ENCODE measurements at regions not wholly inside any gene's neighbourhood (a gene's known extent, or its start where the extent isn't known, plus 50 kb on each side); places are given as distances from the start of the nearest gene placed in this dataset.

DNA sequence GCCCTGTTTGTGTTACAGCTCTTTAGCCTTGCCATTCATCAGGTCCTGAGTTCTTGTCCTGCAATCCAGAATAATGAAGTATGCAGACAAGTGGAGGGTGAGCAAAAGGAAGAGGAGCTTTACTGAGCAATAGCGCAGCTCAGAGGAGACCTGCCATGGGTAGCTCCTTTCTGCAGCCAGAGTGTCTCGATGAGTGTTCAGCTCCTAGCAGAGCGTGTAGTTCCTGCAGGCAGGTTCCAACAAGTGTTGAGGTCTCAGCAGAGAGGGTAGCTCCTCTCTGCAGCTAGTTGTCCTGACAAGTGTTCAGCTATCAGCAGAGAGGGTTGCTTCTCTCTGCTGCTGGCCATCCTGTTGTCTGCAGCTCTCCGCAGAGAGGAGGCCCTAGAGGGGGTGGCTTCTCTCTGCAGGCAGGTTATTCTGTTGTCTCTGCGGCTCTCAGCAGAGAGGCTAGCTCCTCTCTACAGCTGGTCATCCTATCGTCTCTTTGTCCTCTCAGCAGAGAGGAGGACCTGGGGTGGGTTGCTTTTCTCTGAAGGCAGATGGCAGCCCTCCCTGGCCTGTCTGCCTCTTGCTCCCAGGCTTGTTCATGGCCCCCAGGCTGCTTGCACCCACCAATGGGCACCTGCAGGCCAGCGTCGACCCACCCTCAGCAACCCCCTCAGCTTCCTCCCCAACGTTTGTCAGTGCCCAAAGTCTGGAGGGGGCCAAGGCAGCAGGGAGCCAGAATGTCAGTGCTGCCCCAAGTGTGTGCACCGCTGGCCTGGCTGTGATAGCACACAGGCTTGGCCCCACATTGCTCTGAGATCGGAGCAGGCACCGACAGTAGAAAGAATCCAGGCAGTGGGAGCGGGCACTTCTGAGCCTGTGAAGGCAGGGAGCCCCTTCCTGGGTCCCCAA is 112.5 kb upstream of the RUNX3 start:
- H3K9me3 ChIP-seq (ENCODE audit: control insufficient read depth in 5 of 5, low read length in 5 of 5) = peaks cover 0 to 5% (median 0%) of the 10 kb centered on the region in 5 donors
- H3K9ac ChIP-seq (ENCODE audit: low read length in 5 of 5) = no peak overlapping the region
- no peaks in the 10 kb centered on the region for H3K36me3 ChIP-seq (ENCODE audit: control insufficient read depth in 5 of 5, insufficient read depth in 5 of 5, low read length in 5 of 5)
- H3K4me1 ChIP-seq (ENCODE audit: control insufficient read depth in 5 of 5, insufficient read depth in 5 of 5, low read length in 5 of 5) = no peaks in the 10 kb centered on the region
- H3K4me3 ChIP-seq (ENCODE audit: low read depth in 1 of 5, low read length in 5 of 5) = no peak overlapping the region
- H3K27ac ChIP-seq (ENCODE audit: low read depth, low read length) = no peak overlapping the region
- peaks cover 5 to 38% (median 18%) of the 10 kb centered on the region in 5 donors for H3K27me3 ChIP-seq (ENCODE audit: control insufficient read depth in 5 of 5, insufficient read depth in 4 of 5, low read length in 5 of 5)

DNA sequence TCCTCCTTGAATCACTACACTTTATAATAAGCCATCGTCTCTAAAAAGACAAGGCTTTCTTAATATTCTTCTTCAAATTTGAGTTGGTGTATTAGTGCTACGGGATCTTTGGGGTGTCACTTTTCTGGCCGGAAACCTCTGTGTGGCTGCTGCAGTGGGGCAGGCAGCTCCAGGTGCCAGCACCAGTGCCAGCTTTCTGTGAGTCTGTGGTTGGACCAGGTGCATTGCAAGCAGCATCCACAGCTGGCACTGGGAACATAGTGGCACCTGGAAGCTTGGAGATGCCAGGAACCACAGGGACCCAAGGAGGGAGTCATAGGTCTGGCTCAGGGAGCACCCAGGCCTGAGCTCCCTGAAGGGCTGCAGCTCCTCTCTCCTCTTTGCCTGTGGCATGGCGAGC is 111.8 kb upstream of the RUNX3 start:
- Histone ChIP-seq H3K9me3 (ENCODE audit: control insufficient read depth in 5 of 5, low read length in 5 of 5) (peaks cover 0 to 5% (median 0%) of the 10 kb centered on the region in 5 donors), H3K4me3 (ENCODE audit: low read depth in 1 of 5, low read length in 5 of 5) (no peak overlapping the region)

DNA sequence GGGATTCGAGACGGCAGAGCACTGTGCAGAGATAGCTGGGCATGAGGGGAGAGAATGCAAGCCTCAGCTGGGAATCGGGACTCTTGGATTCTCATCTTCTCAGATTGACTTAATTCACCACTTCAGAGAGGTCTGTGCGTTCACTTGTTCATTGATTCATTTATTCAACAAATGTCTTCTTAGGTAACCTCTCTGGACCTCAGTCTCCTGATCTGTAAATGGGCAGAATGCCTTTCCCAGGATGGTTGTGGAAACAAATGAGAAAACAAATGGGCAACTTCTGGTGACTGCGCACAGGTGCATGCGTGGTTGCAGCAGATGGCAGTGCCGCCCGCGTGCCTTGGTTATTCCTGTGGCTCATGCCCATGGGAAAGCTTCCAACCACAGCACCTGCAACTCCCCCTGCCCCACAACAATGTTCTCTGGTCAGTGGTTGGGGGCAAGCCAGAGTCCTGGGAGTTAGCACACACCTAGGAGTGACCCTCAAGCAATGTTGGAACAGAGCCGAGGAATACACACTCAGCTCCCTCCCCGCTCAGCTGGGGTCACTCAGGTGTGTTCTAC is 110.1 kb upstream of the RUNX3 start:
- Histone ChIP-seq H3K4me1 (ENCODE audit: control insufficient read depth in 5 of 5, insufficient read depth in 5 of 5, low read length in 5 of 5) (peaks cover 0 to under 1% (median 0%) of the 10 kb centered on the region in 5 donors), H3K27me3 (ENCODE audit: control insufficient read depth in 5 of 5, insufficient read depth in 4 of 5, low read length in 5 of 5) (peaks cover 5 to 35% (median 18%) of the 10 kb centered on the region in 5 donors), H3K4me3 (ENCODE audit: low read depth in 1 of 5, low read length in 5 of 5) (no peak overlapping the region), H3K36me3 (ENCODE audit: control insufficient read depth in 5 of 5, insufficient read depth in 5 of 5, low read length in 5 of 5) (no peaks in the 10 kb centered on the region), H3K9me3 (ENCODE audit: control insufficient read depth in 5 of 5, low read length in 5 of 5) (peaks cover 0 to 5% (median 0%) of the 10 kb centered on the region in 5 donors), H3K27ac (ENCODE audit: low read depth, low read length) (no peak overlapping the region), H3K9ac (ENCODE audit: low read length in 5 of 5) (no peak overlapping the region)

More for the DNA sequence above, 111.8 kb upstream of the RUNX3 start:
- no peaks in the 10 kb centered on the region for H3K36me3 ChIP-seq (ENCODE audit: control insufficient read depth in 5 of 5, insufficient read depth in 5 of 5, low read length in 5 of 5)
- H3K27ac ChIP-seq (ENCODE audit: low read depth, low read length) = no peak overlapping the region
- H3K4me1 ChIP-seq (ENCODE audit: control insufficient read depth in 5 of 5, insufficient read depth in 5 of 5, low read length in 5 of 5) = no peaks in the 10 kb centered on the region
- no peak overlapping the region for H3K9ac ChIP-seq (ENCODE audit: low read length in 5 of 5)
- H3K27me3 ChIP-seq (ENCODE audit: control insufficient read depth in 5 of 5, insufficient read depth in 4 of 5, low read length in 5 of 5) = peaks cover 5 to 37% (median 18%) of the 10 kb centered on the region in 5 donors

DNA sequence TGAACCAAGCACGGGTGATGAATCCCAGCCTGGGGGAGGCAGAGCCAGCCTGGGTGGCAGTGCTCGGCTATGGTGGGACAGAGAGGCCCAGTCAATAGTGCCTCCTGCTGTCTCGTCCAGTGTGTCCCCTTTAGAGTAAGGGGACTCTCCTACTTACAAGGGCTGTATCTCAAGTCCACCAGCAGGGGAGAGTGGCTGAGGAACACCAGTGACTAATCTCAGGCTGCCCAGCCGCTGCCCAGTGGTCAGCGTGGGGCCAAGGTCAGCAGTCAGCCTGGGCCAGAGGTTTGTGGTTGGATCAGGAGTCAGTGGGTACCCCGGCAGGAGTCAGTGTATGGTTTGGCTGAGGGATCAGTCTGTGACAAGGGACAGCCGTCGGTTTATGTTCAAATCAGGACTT is 109.2 kb upstream of the RUNX3 start:
- Histone ChIP-seq H3K4me3 (ENCODE audit: low read depth in 1 of 5, low read length in 5 of 5) (no peak overlapping the region), H3K27ac (ENCODE audit: low read depth, low read length) (no peak overlapping the region), H3K9me3 (ENCODE audit: control insufficient read depth in 5 of 5, low read length in 5 of 5) (peaks cover 0 to 5% (median 0%) of the 10 kb centered on the region in 5 donors), H3K27me3 (ENCODE audit: control insufficient read depth in 5 of 5, insufficient read depth in 4 of 5, low read length in 5 of 5) (peaks cover 5 to 35% (median 22%) of the 10 kb centered on the region in 5 donors), H3K4me1 (ENCODE audit: control insufficient read depth in 5 of 5, insufficient read depth in 5 of 5, low read length in 5 of 5) (peaks cover 0 to 10% (median 5%) of the 10 kb centered on the region in 5 donors), H3K9ac (ENCODE audit: low read length in 5 of 5) (no peak overlapping the region), H3K36me3 (ENCODE audit: control insufficient read depth in 5 of 5, insufficient read depth in 5 of 5, low read length in 5 of 5) (no peaks in the 10 kb centered on the region)

DNA sequence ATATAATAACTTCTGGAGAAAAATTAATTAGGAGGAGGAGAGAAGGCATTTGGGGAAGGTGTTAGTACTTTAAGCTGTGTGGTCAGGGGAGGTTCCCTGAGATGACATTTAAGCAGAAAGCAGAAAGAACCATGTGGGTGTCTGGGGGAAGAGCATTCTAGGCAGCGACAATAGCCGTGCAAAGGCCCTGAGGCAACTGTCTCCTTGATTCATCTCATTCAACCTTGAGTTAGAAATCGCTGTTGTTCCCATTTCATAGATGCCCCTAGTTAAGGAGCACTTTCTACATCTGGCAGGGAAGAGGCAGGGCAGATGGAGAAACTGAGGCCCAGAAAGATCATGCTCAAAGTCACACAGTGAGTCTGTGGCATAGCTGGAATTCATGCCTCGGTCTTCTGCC is 108.6 kb upstream of the RUNX3 start:
- Histone ChIP-seq H3K27me3 (ENCODE audit: control insufficient read depth in 5 of 5, insufficient read depth in 4 of 5, low read length in 5 of 5) (peaks cover 5 to 35% (median 22%) of the 10 kb centered on the region in 5 donors), H3K4me1 (ENCODE audit: control insufficient read depth in 5 of 5, insufficient read depth in 5 of 5, low read length in 5 of 5) (peaks cover 0 to 16% (median 11%) of the 10 kb centered on the region in 5 donors), H3K9me3 (ENCODE audit: control insufficient read depth in 5 of 5, low read length in 5 of 5) (peaks cover 0 to 5% (median 0%) of the 10 kb centered on the region in 5 donors), H3K36me3 (ENCODE audit: control insufficient read depth in 5 of 5, insufficient read depth in 5 of 5, low read length in 5 of 5) (no peaks in the 10 kb centered on the region), H3K9ac (ENCODE audit: low read length in 5 of 5) (no peak overlapping the region), H3K27ac (ENCODE audit: low read depth, low read length) (no peak overlapping the region), H3K4me3 (ENCODE audit: low read depth in 1 of 5, low read length in 5 of 5) (no peak overlapping the region)

DNA sequence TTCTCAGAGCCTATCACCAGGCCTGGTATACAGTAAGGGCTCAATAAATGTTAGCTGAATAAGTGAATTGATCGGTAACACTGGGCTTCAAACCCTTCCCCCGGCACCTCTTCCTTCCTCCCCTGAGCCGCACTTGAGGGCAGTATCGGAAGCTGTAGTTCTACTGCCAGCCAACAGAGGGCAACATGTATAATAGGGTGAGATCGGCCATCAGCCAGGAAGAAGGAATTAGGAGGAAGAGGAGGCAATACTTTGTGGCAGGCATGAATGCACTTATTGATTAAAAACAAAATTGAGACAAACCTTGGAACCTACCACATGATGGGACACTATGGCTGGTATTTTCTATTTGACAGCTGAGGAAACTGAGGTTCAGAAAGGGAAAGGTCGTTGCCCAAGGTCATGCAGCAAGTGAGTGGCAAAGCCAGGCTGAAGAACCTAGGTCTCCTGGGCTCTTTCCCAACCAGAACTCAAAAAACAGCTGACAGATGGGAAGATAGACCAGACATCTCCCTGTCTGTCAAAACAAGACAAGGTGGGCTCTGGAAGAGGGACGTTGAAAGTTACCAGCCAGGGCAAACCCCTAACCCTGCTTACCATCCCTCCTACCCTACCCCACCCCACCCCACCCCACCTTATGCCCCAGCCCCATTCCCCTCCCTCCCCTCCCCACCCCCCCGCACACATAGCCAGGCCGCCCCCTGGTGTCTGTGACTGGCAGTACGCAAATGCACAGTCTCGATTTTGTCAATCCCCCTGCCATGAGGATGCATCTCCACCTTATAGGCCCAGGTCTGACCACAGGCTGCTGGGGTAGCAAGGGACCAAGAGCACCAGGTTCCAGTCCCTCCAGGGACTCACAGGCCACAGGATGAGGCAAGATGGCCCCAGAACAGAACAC is 107.3 kb upstream of the RUNX3 start:
- Histone ChIP-seq H3K9ac (ENCODE audit: low read length in 5 of 5) (no peak overlapping the region), H3K27ac (ENCODE audit: low read depth, low read length) (no peak overlapping the region), H3K4me3 (ENCODE audit: low read depth in 1 of 5, low read length in 5 of 5) (no peak overlapping the region), H3K27me3 (ENCODE audit: control insufficient read depth in 5 of 5, insufficient read depth in 4 of 5, low read length in 5 of 5) (peaks cover 2 to 35% (median 18%) of the 10 kb centered on the region in 5 donors), H3K4me1 (ENCODE audit: control insufficient read depth in 5 of 5, insufficient read depth in 5 of 5, low read length in 5 of 5) (peaks cover 0 to 25% (median 12%) of the 10 kb centered on the region in 5 donors), H3K9me3 (ENCODE audit: control insufficient read depth in 5 of 5, low read length in 5 of 5) (no peaks in the 10 kb centered on the region), H3K36me3 (ENCODE audit: control insufficient read depth in 5 of 5, insufficient read depth in 5 of 5, low read length in 5 of 5) (no peaks in the 10 kb centered on the region)

DNA sequence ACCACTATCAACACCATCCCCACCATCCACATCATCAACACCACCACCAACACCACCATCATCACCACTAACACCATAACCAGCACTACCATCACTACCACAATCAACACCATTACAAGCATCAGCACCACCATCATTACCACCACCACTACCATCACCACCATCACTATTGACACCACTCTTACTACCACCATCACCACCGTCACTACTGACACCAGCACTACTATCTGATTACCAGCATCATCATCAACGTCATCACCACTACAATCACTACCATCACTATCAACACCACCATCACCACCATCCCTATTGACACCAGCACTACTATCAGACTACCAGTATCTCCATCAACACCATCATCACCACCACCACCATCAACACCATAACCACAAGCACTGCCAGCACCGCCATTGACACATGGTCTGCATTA is 106.1 kb upstream of the RUNX3 start:
- Histone ChIP-seq H3K36me3 (ENCODE audit: control insufficient read depth in 5 of 5, insufficient read depth in 5 of 5, low read length in 5 of 5) (no peaks in the 10 kb centered on the region), H3K4me1 (ENCODE audit: control insufficient read depth in 5 of 5, insufficient read depth in 5 of 5, low read length in 5 of 5) (peaks cover 0 to 29% (median 12%) of the 10 kb centered on the region in 5 donors), H3K9me3 (ENCODE audit: control insufficient read depth in 5 of 5, low read length in 5 of 5) (no peaks in the 10 kb centered on the region), H3K4me3 (ENCODE audit: low read depth in 1 of 5, low read length in 5 of 5) (no peak overlapping the region), H3K27ac (ENCODE audit: low read depth, low read length) (no peak overlapping the region), H3K27me3 (ENCODE audit: control insufficient read depth in 5 of 5, insufficient read depth in 4 of 5, low read length in 5 of 5) (peaks cover 0 to 31% (median 14%) of the 10 kb centered on the region in 5 donors), H3K9ac (ENCODE audit: low read length in 5 of 5) (no peak overlapping the region)

DNA sequence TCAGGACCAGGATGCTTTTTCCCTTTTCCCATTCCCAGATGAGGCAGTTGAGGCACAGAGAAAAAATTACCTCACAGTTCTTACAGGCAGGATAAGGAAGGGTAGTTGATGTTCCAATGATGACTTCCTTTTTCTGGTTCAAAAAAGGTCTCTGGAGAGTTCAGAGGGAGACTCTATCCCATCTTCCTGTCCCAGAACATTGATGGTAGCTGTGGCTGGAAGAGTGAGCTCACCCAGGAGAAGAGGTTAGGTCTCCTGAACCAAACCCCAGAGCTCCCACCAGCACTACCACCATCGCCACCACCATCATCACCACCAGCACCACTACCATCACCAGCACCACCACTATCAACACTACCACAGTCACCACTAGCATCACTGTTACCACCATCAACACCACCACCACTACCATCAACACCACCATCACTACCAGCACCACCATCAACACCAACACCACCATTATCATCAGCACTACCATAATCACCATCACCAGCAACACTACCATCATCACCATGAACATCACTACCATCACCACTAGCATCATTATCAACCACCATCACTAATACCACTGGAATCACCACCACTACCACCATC is 105.5 kb upstream of the RUNX3 start:
- Histone ChIP-seq H3K36me3 (ENCODE audit: control insufficient read depth in 5 of 5, insufficient read depth in 5 of 5, low read length in 5 of 5) (no peaks in the 10 kb centered on the region), H3K4me1 (ENCODE audit: control insufficient read depth in 5 of 5, insufficient read depth in 5 of 5, low read length in 5 of 5) (peaks cover 0 to 29% (median 12%) of the 10 kb centered on the region in 5 donors), H3K9ac (ENCODE audit: low read length in 5 of 5) (no peak overlapping the region), H3K27ac (ENCODE audit: low read depth, low read length) (no peak overlapping the region), H3K4me3 (ENCODE audit: low read depth in 1 of 5, low read length in 5 of 5) (no peak overlapping the region), H3K9me3 (ENCODE audit: control insufficient read depth in 5 of 5, low read length in 5 of 5) (no peaks in the 10 kb centered on the region), H3K27me3 (ENCODE audit: control insufficient read depth in 5 of 5, insufficient read depth in 4 of 5, low read length in 5 of 5) (peaks cover 0 to 26% (median 9%) of the 10 kb centered on the region in 5 donors)

DNA sequence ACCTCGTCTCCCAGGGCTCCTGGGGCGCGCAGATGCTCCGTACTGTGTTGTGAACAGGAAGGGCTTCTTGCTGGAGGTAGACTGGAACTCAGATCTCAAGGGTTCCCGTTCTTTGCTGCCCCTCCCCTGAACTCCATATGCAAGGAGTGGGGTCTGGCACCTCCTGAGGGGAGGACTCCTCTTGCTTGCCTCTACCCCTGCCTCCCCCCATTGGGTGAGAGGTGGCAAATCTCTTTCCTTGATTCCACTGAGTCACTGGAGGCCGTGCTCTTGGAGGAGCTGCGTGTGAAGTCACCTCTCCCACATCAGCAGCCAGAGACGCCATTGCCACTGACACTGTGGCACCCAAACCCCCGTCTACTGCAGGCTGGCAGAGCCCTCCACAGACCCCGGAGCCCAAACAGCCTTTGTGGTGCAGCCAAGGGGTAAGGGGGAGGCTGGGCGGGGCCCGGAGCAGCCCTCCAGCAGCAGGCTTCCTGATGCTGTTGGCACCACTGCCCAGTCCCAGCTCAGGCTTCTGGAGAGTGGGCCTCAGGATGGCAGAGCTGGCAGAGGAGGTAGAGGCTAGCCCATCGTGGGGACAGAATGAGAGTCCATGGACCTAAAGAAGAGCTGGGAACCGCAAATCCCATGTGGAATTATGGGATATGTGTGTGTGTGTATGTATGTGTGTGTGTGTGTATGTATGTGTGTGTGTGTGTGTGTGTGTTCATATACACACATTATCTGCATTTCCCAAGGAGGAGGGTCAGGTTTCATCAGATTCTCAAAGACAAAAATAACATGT is 104.9 kb upstream of the RUNX3 start:
- Histone ChIP-seq H3K27me3 (ENCODE audit: control insufficient read depth in 5 of 5, insufficient read depth in 4 of 5, low read length in 5 of 5) (peaks cover 0 to 23% (median 9%) of the 10 kb centered on the region in 5 donors), H3K9ac (ENCODE audit: low read length in 5 of 5) (no peak overlapping the region), H3K9me3 (ENCODE audit: control insufficient read depth in 5 of 5, low read length in 5 of 5) (no peaks in the 10 kb centered on the region), H3K4me1 (ENCODE audit: control insufficient read depth in 5 of 5, insufficient read depth in 5 of 5, low read length in 5 of 5) (peaks cover 0 to 29% (median 12%) of the 10 kb centered on the region in 5 donors), H3K36me3 (ENCODE audit: control insufficient read depth in 5 of 5, insufficient read depth in 5 of 5, low read length in 5 of 5) (no peaks in the 10 kb centered on the region), H3K4me3 (ENCODE audit: low read depth in 1 of 5, low read length in 5 of 5) (no peak overlapping the region), H3K27ac (ENCODE audit: low read depth, low read length) (no peak overlapping the region)

Data from subcutaneous abdominal adipose tissue (tissue), 5 donors.